ENCODE measurements at regions not wholly inside any gene's neighbourhood (a gene's known extent, or its start where the extent isn't known, plus 50 kb on each side); places are given as distances from the start of the nearest gene placed in this dataset.

- DNase-seq (ENCODE audit: low read depth in 2 of 2), result no peak
Observed at GRCh38 chr2:220165401-220165800, 538.0 kb downstream of the SLC4A3 start.

GRCh38 chr2:220166616-220167015 lies 539.2 kb downstream of the SLC4A3 start:
- no peak for DNase-seq (ENCODE audit: low read depth in 2 of 2)

GRCh38 chr2:220167956-220168355 lies 540.5 kb downstream of the SLC4A3 start:
- no peak for DNase-seq (ENCODE audit: low read depth in 2 of 2)

GRCh38 chr2:220168891-220169546 lies 541.6 kb downstream of the SLC4A3 start:
- DNase-seq (ENCODE audit: low read depth in 2 of 2), result no peak

GRCh38 chr2:220174826-220175225 lies 547.4 kb downstream of the SLC4A3 start:
- DNase-seq (ENCODE audit: low read depth in 2 of 2), result no peak

GRCh38 chr2:220175967-220176366 lies 548.5 kb downstream of the SLC4A3 start:
- DNase-seq (ENCODE audit: low read depth in 2 of 2), result no peak

- DNase-seq (ENCODE audit: low read depth in 2 of 2), result no peak
Observed at GRCh38 chr2:220178991-220179695, 551.7 kb downstream of the SLC4A3 start.

- no peak for DNase-seq (ENCODE audit: low read depth in 2 of 2)
Observed at GRCh38 chr2:220181165-220181564, 553.7 kb downstream of the SLC4A3 start.

GRCh38 chr2:220182790-220183189 lies 555.4 kb downstream of the SLC4A3 start:
- DNase-seq (ENCODE audit: low read depth in 2 of 2), result no peak

- no peak for DNase-seq (ENCODE audit: low read depth in 2 of 2)
Observed at GRCh38 chr2:220185766-220186305, 558.4 kb downstream of the SLC4A3 start.

- DNase-seq (ENCODE audit: low read depth in 2 of 2), result no peak
Observed at GRCh38 chr2:220188031-220188430, 560.6 kb downstream of the SLC4A3 start.

GRCh38 chr2:220191031-220191430 lies 563.6 kb downstream of the SLC4A3 start:
- no peak for DNase-seq (ENCODE audit: low read depth in 2 of 2)

- DNase-seq (ENCODE audit: low read depth in 2 of 2), result no peak
Observed at GRCh38 chr2:220191737-220192136, 564.3 kb downstream of the SLC4A3 start.

GRCh38 chr2:220192994-220193753 lies 565.7 kb downstream of the SLC4A3 start:
- no peak for DNase-seq (ENCODE audit: low read depth in 2 of 2)

GRCh38 chr2:220194630-220195584 lies 567.5 kb downstream of the SLC4A3 start:
- DNase-seq (ENCODE audit: low read depth in 2 of 2), result no peak

- no peak for DNase-seq (ENCODE audit: low read depth in 2 of 2)
Observed at GRCh38 chr2:220198896-220199295, 571.5 kb downstream of the SLC4A3 start.

- DNase-seq (ENCODE audit: low read depth in 2 of 2), result no peak
Observed at GRCh38 chr2:220202066-220202465, 574.6 kb downstream of the SLC4A3 start.

- DNase-seq (ENCODE audit: low read depth in 2 of 2), result no peak
Observed at GRCh38 chr2:220209093-220209492, 581.7 kb downstream of the SLC4A3 start.

GRCh38 chr2:220209751-220210150 lies 582.3 kb downstream of the SLC4A3 start:
- DNase-seq (ENCODE audit: low read depth in 2 of 2), result no peak

GRCh38 chr2:220212296-220213080 lies 585.1 kb downstream of the SLC4A3 start:
- DNase-seq (ENCODE audit: low read depth in 2 of 2), result no peak

- DNase-seq (ENCODE audit: low read depth in 2 of 2), result no peak
Observed at GRCh38 chr2:220215785-220216184, 588.4 kb downstream of the SLC4A3 start.
